H1 (cell line): ENCODE measurements at regions not wholly inside any gene's neighbourhood (a gene's known extent, or its start where the extent isn't known, plus 50 kb on each side); places are given as distances from the start of the nearest gene placed in this dataset.

Experiments used
- ASH2L ChIP-seq: fragments of 200-600, 300-600 bp; sonication (generic); IDR thresholded peaks from one replicate; pipeline ENCODE4 v1.7.1; 2017; ENCODE audit warnings: low read length
- CBX5 ChIP-seq: fragments of 300-800, 300-1000 bp; sonication (generic); IDR thresholded peaks from 2 replicates; pipeline ENCODE4 v1.7.1; 2016; ENCODE audit warnings: antibody characterized with exemption, low read length, low read depth
- CBX8 ChIP-seq: fragments of 300-800, 300-1000 bp; sonication (generic); IDR thresholded peaks from 2 replicates; pipeline ENCODE4 v1.7.1; 2016; ENCODE audit warnings: low read depth, low read length, borderline replicate concordance
- CTCF ChIP-seq, 3 experiments: IDR thresholded peaks; 1 replicate in 2 of 3; 2 replicates in 1 of 3; pipeline versions ENCODE4 v1.5.1 to v1.6.1; 2011; ENCODE audit warnings: low read length in 3 of 3, mild to moderate bottlenecking in 3 of 3, inconsistent platforms in 2 of 3, low read depth in 1 of 3, moderate library complexity in 1 of 3; ENCODE audit not compliant: insufficient read depth in 1 of 3; ENCODE audit errors: control extremely low read depth in 1 of 3
- EP300 ChIP-seq, 2 experiments: IDR thresholded peaks; 1 replicate in 1 of 2; 2 replicates in 1 of 2; pipeline ENCODE4 v1.6.1; 2011 to 2012; ENCODE audit warnings: low read depth in 2 of 2, low read length in 2 of 2, mild to moderate bottlenecking in 2 of 2, borderline replicate concordance in 1 of 2, inconsistent platforms in 1 of 2, moderate library complexity in 1 of 2
- JUN ChIP-seq: IDR thresholded peaks from 2 replicates; pipeline ENCODE4 v1.6.1; 2011; ENCODE audit warnings: low read depth, mild to moderate bottlenecking, improper control_type of control experiment, low read length
- JUND ChIP-seq: IDR thresholded peaks from 2 replicates; pipeline ENCODE4 v1.6.1; 2011; ENCODE audit warnings: mild to moderate bottlenecking, improper control_type of control experiment, low read length
- MAFK ChIP-seq: IDR thresholded peaks from 2 replicates; pipeline ENCODE4 v1.6.1; 2012; ENCODE audit warnings: low read depth, mild to moderate bottlenecking, improper control_type of control experiment, low read length
- POLR2A ChIP-seq, 2 experiments: IDR thresholded peaks; 1 replicate in 1 of 2; 2 replicates in 1 of 2; pipeline ENCODE4 v1.6.1; 2011; ENCODE audit warnings: low read depth in 2 of 2, low read length in 2 of 2, mild to moderate bottlenecking in 2 of 2; ENCODE audit errors: control extremely low read depth in 1 of 2
- RNF2 ChIP-seq: fragments of 200-900, 300-1000 bp; sonication (generic); IDR thresholded peaks from 2 replicates; pipeline ENCODE4 v1.7.1; 2016; ENCODE audit warnings: borderline replicate concordance, low read depth, mild to moderate bottlenecking, antibody characterized with exemption, low read length; ENCODE audit not compliant: poor library complexity, severe bottlenecking; ENCODE audit errors: missing control alignments
- SAP30 ChIP-seq: fragments of 300-600 bp; sonication (generic); IDR thresholded peaks from 2 replicates; pipeline ENCODE4 v1.7.1; 2012; ENCODE audit warnings: low read length, moderate library complexity, mild to moderate bottlenecking, inconsistent platforms; ENCODE audit not compliant: insufficient read depth, insufficient replicate concordance
- SRF ChIP-seq: IDR thresholded peaks from 2 replicates; pipeline ENCODE4 v1.6.1; 2011; ENCODE audit warnings: mild to moderate bottlenecking, low read depth, low read length, moderate library complexity
- SUZ12 ChIP-seq: fragments of 200-600 bp; sonication (generic); IDR thresholded peaks from 2 replicates; pipeline ENCODE4 v1.6.1; 2012; ENCODE audit warnings: mild to moderate bottlenecking, inconsistent platforms, low read length, moderate library complexity, mixed read lengths
- TEAD4 ChIP-seq: IDR thresholded peaks from 2 replicates; pipeline ENCODE4 v1.6.1; 2012; ENCODE audit warnings: low read depth, low read length, inconsistent platforms, mixed read lengths

GRCh38 chr1:102546251-102546650 lies 549.5 kb upstream of the OLFM3 start:
- TF ChIP-seq JUN, result no peak
- TF ChIP-seq EP300 (IDR thresholded peaks at IDR 0.05; ENCODE audit: borderline replicate concordance in 1 of 2, low read depth in 2 of 2, low read length in 2 of 2), result no peak
- no peak for TF ChIP-seq SRF
- TF ChIP-seq RNF2, result no peak
- TF ChIP-seq POLR2A (IDR thresholded peaks at IDR 0.05; ENCODE audit: control extremely low read depth in 1 of 2, low read depth in 2 of 2, low read length in 2 of 2), result no peak
- no peak for TF ChIP-seq JUND
- no peak for TF ChIP-seq CTCF (IDR thresholded peaks at IDR 0.05; ENCODE audit: control extremely low read depth in 1 of 3, insufficient read depth in 1 of 3, low read depth in 1 of 3, low read length in 3 of 3)
- TF ChIP-seq TEAD4, result no peak
- no peak for TF ChIP-seq SUZ12
- TF ChIP-seq CBX8, result no peak
- TF ChIP-seq MAFK, result no peak
- TF ChIP-seq CBX5, result no peak
- TF ChIP-seq ASH2L, result no peak
- TF ChIP-seq SAP30, result no peak
